ENCODE measurements at regions not wholly inside any gene's neighbourhood (a gene's known extent, or its start where the extent isn't known, plus 50 kb on each side); places are given as distances from the start of the nearest gene placed in this dataset.

- no peaks in the 10 kb centered on the region for H3K4me1 ChIP-seq
- H3K4me3 ChIP-seq (ENCODE audit: low read depth, low read length) = no peak overlapping the region
- H3K79me2 ChIP-seq = no peaks in the 10 kb centered on the region
- H3K9me3 ChIP-seq (ENCODE audit: control insufficient read depth, low read length) = no peaks in the 10 kb centered on the region
- H3K27ac ChIP-seq = no peak overlapping the region
- no peak overlapping the region for H2AFZ ChIP-seq
- no peak overlapping the region for H3K4me2 ChIP-seq (ENCODE audit: low read length)
- H3K9ac ChIP-seq = no peak overlapping the region
- no peaks in the 10 kb centered on the region for H3K36me3 ChIP-seq (ENCODE audit: control insufficient read depth, insufficient read depth, low read length)
- no peak for TF ChIP-seq CTCF (IDR thresholded peaks at IDR 0.05)
- H3K27me3 ChIP-seq (ENCODE audit: control insufficient read depth, insufficient read depth, low read length) = no peaks in the 10 kb centered on the region
Observed at GRCh38 chr2:175734686-175735085, 267.4 kb downstream of the LNPK start.

- TF ChIP-seq CTCF (IDR thresholded peaks at IDR 0.05) = no peak
- H3K79me2 ChIP-seq = no peaks in the 10 kb centered on the region
Observed at GRCh38 chr2:175732531-175732930, 269.5 kb downstream of the LNPK start.

DNA sequence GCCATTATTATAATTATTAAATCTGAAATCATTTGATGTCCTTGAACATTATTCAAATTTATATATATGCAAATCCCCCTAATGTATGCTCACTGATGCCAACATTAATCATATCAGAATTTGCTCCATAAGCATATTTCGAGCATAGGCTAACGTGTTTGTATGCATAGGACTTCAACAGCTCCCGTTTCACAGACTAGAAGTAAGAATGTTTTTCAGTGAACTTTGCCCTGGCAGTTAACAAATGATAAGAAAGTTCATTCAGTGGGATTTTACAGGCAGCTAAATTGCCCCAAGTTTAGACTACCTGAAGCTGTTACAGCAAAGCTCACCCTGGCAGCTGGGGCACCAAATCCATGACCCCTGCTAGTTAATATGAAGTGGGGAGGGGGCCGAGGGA lies 272.0 kb downstream of the LNPK start:
- Histone ChIP-seq H3K4me1 (no peaks in the 10 kb centered on the region), H3K36me3 (ENCODE audit: control insufficient read depth, insufficient read depth, low read length) (no peaks in the 10 kb centered on the region), H3K27me3 (ENCODE audit: control insufficient read depth, insufficient read depth, low read length) (no peaks in the 10 kb centered on the region), H3K9ac (no peak overlapping the region), H3K4me3 (ENCODE audit: low read depth, low read length) (no peak overlapping the region), H2AFZ (no peak overlapping the region), H3K27ac (no peak overlapping the region), H3K79me2 (no peaks in the 10 kb centered on the region), H3K9me3 (ENCODE audit: control insufficient read depth, low read length) (no peaks in the 10 kb centered on the region), H3K4me2 (ENCODE audit: low read length) (no peak overlapping the region)
- no peak for TF ChIP-seq CTCF (IDR thresholded peaks at IDR 0.05)

More at GRCh38 chr2:175732531-175732930, 269.5 kb downstream of the LNPK start:
- Histone ChIP-seq H2AFZ (no peak overlapping the region), H3K4me3 (ENCODE audit: low read depth, low read length) (no peak overlapping the region), H3K27me3 (ENCODE audit: control insufficient read depth, insufficient read depth, low read length) (no peaks in the 10 kb centered on the region), H3K9ac (no peak overlapping the region), H3K4me1 (no peaks in the 10 kb centered on the region), H3K36me3 (ENCODE audit: control insufficient read depth, insufficient read depth, low read length) (no peaks in the 10 kb centered on the region), H3K27ac (no peak overlapping the region), H3K4me2 (ENCODE audit: low read length) (no peak overlapping the region), H3K9me3 (ENCODE audit: control insufficient read depth, low read length) (no peaks in the 10 kb centered on the region)

- H3K27ac ChIP-seq = no peak overlapping the region
- H3K9me3 ChIP-seq (ENCODE audit: control insufficient read depth, low read length) = no peaks in the 10 kb centered on the region
- no peaks in the 10 kb centered on the region for H3K79me2 ChIP-seq
- TF ChIP-seq CTCF (IDR thresholded peaks at IDR 0.05) = no peak
- H3K36me3 ChIP-seq (ENCODE audit: control insufficient read depth, insufficient read depth, low read length) = no peaks in the 10 kb centered on the region
- no peaks in the 10 kb centered on the region for H3K4me1 ChIP-seq
- no peak overlapping the region for H3K4me3 ChIP-seq (ENCODE audit: low read depth, low read length)
- H3K27me3 ChIP-seq (ENCODE audit: control insufficient read depth, insufficient read depth, low read length) = no peaks in the 10 kb centered on the region
- no peak overlapping the region for H3K9ac ChIP-seq
- H3K4me2 ChIP-seq (ENCODE audit: low read length) = no peak overlapping the region
- no peak overlapping the region for H2AFZ ChIP-seq
Observed at GRCh38 chr2:175729049-175729706, 272.9 kb downstream of the LNPK start.

GRCh38 chr2:175728032-175728431 lies 274.0 kb downstream of the LNPK start:
- Histone ChIP-seq H3K27me3 (ENCODE audit: control insufficient read depth, insufficient read depth, low read length) (no peaks in the 10 kb centered on the region), H3K79me2 (no peaks in the 10 kb centered on the region), H3K4me1 (no peaks in the 10 kb centered on the region), H3K27ac (no peak overlapping the region), H3K4me3 (ENCODE audit: low read depth, low read length) (no peak overlapping the region), H3K9ac (no peak overlapping the region), H3K36me3 (ENCODE audit: control insufficient read depth, insufficient read depth, low read length) (no peaks in the 10 kb centered on the region), H2AFZ (no peak overlapping the region), H3K9me3 (ENCODE audit: control insufficient read depth, low read length) (no peaks in the 10 kb centered on the region), H3K4me2 (ENCODE audit: low read length) (no peak overlapping the region)
- no peak for TF ChIP-seq CTCF (IDR thresholded peaks at IDR 0.05)

All from parathyroid adenoma (tissue), 2 donors.